ENCODE measurements at regions not wholly inside any gene's neighbourhood (a gene's known extent, or its start where the extent isn't known, plus 50 kb on each side); places are given as distances from the start of the nearest gene placed in this dataset.

DNA sequence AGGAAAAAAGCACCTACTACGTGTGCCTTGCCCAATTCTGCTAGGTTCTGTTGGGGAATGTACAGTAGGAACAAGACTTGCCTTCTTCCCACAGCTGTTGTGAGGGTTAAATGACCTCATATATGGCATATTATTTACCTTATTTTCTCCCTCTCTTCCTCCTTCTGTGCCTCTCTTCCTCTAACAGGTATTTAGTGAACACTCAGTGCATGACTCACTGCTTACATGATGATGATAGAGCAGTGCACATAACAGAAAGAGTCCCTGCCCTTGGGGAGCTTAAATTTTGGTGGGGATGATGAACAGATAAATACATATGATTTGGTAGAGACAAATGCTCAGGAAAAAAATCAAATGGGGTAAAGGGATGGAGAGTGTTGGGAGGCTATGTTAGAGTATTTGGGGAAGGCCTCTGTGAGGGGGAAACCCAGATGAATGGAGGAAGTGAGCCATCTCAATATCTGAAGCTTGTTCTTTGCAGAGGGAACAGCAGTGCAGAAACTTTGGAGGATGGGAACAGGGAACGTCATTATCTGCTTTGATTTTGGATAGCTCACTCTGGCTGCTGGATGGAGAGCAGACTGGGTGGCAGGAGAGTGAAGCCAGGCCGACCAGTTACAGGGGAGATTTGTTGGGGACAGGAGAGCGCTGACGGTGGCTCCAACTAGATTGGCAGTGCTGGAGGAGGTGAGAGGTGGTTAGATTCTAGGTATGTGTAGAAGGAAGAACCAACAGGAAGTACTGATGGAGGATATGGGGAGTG lies 95.5 kb upstream of the TENM4 start:
- Histone ChIP-seq H3K23ac (ENCODE audit: insufficient read length, low read depth, low read length) (no peak overlapping the region), H4K5ac (ENCODE audit: insufficient read length, low read depth, low read length) (no peak overlapping the region), H2BK12ac (ENCODE audit: insufficient read length, low read depth, low read length) (no peak overlapping the region), H3T11ph (ENCODE audit: low read length) (no peak overlapping the region), H2BK120ac (ENCODE audit: low read depth, low read length, poor library complexity, severe bottlenecking) (no peak overlapping the region), H3K9ac (ENCODE audit: extremely low read depth, insufficient read length, low read length) (no peak overlapping the region), H3K79me1 (ENCODE audit: insufficient read depth, low read depth, low read length, poor library complexity, severe bottlenecking) (no peaks in the 10 kb centered on the region), H3K4me1 (ENCODE audit: insufficient read depth, low read length) (no peaks in the 10 kb centered on the region), H2AK5ac (ENCODE audit: insufficient read length, low read length) (no peak overlapping the region), H2AFZ (ENCODE audit: low read length) (no peak overlapping the region), H3K14ac (ENCODE audit: insufficient read depth, low read length) (no peak overlapping the region), H2BK20ac (ENCODE audit: low read depth, low read length, poor library complexity, severe bottlenecking) (no peak overlapping the region), H2BK5ac (ENCODE audit: insufficient read length, low read length) (no peak overlapping the region), H2BK15ac (ENCODE audit: low read depth, low read length) (no peak overlapping the region), H3K4ac (ENCODE audit: low read depth, low read length) (no peak overlapping the region), H3K27me3 (ENCODE audit: insufficient read depth, low read length) (no peaks in the 10 kb centered on the region), H3K18ac (ENCODE audit: insufficient read length, low read depth, low read length) (no peak overlapping the region), H4K8ac (replicated peaks; ENCODE audit: insufficient read length, low read depth, low read length) (no peak overlapping the region), H3K56ac (ENCODE audit: insufficient read length, low read depth, low read length) (no peak overlapping the region), H3K79me2 (ENCODE audit: insufficient read depth, low read length) (no peaks in the 10 kb centered on the region), H3K4me2 (ENCODE audit: insufficient read depth, insufficient read length, low read length) (no peak overlapping the region), H3K23me2 (ENCODE audit: insufficient read length, low read depth, low read length, poor library complexity, severe bottlenecking) (no peaks in the 10 kb centered on the region), H4K91ac (ENCODE audit: insufficient read length, low read depth, low read length) (no peak overlapping the region), H4K20me1 (ENCODE audit: control insufficient read depth, insufficient read depth, insufficient read length) (no peaks in the 10 kb centered on the region), H3K27ac (ENCODE audit: insufficient read length, low read depth, low read length) (no peak overlapping the region), H3K9me3 (ENCODE audit: control insufficient read depth, low read depth, low read length) (no peaks in the 10 kb centered on the region)
- no CpG with 5 or more reads among the region's 5 CpGs for WGBS (ENCODE audit: extremely low coverage, insufficient read length, low lambda C conversion rate)
- H3K9me3 Mint-ChIP-seq = no peaks in the 10 kb centered on the region
- H3K27ac Mint-ChIP-seq = no peak overlapping the region
- H3K4me1 Mint-ChIP-seq = peaks cover 0 to under 1% of the 10 kb centered on the region in 2 experiments; a peak in 3 of 4 replicates
- peaks cover 2% of the 10 kb centered on the region; the same call in 1 of the 2 replicates for H3K27me3 Mint-ChIP-seq (ENCODE audit: low read depth)
- TF ChIP-seq, protein P1, sequence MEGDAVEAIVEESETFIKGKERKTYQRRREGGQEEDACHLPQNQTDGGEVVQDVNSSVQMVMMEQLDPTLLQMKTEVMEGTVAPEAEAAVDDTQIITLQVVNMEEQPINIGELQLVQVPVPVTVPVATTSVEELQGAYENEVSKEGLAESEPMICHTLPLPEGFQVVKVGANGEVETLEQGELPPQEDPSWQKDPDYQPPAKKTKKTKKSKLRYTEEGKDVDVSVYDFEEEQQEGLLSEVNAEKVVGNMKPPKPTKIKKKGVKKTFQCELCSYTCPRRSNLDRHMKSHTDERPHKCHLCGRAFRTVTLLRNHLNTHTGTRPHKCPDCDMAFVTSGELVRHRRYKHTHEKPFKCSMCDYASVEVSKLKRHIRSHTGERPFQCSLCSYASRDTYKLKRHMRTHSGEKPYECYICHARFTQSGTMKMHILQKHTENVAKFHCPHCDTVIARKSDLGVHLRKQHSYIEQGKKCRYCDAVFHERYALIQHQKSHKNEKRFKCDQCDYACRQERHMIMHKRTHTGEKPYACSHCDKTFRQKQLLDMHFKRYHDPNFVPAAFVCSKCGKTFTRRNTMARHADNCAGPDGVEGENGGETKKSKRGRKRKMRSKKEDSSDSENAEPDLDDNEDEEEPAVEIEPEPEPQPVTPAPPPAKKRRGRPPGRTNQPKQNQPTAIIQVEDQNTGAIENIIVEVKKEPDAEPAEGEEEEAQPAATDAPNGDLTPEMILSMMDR (conservative IDR thresholded peaks at IDR 0.05) = no peak
- no peak overlapping the region for H3K4me3 Mint-ChIP-seq
- DNase-seq = no peak
- no peaks in the 10 kb centered on the region for H3K36me3 Mint-ChIP-seq (ENCODE audit: insufficient read depth in 1 of 3, low read depth in 3 of 3)

Data from H9 (cell line).